HEK293T (cell line): ENCODE measurements at regions not wholly inside any gene's neighbourhood (a gene's known extent, or its start where the extent isn't known, plus 50 kb on each side); places are given as distances from the start of the nearest gene placed in this dataset.
"Not testable (repeated sequence)": the region's sequence is repeated elsewhere in the genome, so short reads cannot be mapped to it uniquely, and the experiment has no call there.

Source experiments
- BHLHE40 ChIP-seq: fragments of 450-650 bp; IDR thresholded peaks from 2 replicates; pipeline ENCODE4 v1.6.1; 2016; ENCODE audit warnings: mild to moderate bottlenecking, moderate library complexity, borderline replicate concordance
- CTBP1 ChIP-seq: fragments of 450-650 bp; IDR thresholded peaks from 2 replicates; pipeline ENCODE4 v1.6.1; 2016; ENCODE audit warnings: borderline replicate concordance
- FOXK2 ChIP-seq: fragments of 450-650 bp; IDR thresholded peaks from 2 replicates; pipeline ENCODE4 v1.6.1; 2016; ENCODE audit warnings: mild to moderate bottlenecking
- FOXM1 ChIP-seq: fragments of 450-650 bp; IDR thresholded peaks from 2 replicates; pipeline ENCODE4 v1.6.1; 2017; ENCODE audit warnings: mild to moderate bottlenecking, borderline replicate concordance
- HDGF ChIP-seq: fragments of 450-650 bp; IDR thresholded peaks from 2 replicates; pipeline ENCODE4 v1.6.1; 2017; ENCODE audit warnings: antibody characterized with exemption, borderline replicate concordance
- SP1 ChIP-seq: fragments of 450-650 bp; IDR thresholded peaks from 2 replicates; pipeline ENCODE4 v1.6.1; 2017
- SUZ12 ChIP-seq: fragments of 450-650 bp; IDR thresholded peaks from 2 replicates; pipeline ENCODE4 v1.6.1; 2016; ENCODE audit warnings: mild to moderate bottlenecking
- ZNF384 ChIP-seq: fragments of 450-650 bp; IDR thresholded peaks from 2 replicates; pipeline ENCODE4 v1.6.1; 2016

DNA sequence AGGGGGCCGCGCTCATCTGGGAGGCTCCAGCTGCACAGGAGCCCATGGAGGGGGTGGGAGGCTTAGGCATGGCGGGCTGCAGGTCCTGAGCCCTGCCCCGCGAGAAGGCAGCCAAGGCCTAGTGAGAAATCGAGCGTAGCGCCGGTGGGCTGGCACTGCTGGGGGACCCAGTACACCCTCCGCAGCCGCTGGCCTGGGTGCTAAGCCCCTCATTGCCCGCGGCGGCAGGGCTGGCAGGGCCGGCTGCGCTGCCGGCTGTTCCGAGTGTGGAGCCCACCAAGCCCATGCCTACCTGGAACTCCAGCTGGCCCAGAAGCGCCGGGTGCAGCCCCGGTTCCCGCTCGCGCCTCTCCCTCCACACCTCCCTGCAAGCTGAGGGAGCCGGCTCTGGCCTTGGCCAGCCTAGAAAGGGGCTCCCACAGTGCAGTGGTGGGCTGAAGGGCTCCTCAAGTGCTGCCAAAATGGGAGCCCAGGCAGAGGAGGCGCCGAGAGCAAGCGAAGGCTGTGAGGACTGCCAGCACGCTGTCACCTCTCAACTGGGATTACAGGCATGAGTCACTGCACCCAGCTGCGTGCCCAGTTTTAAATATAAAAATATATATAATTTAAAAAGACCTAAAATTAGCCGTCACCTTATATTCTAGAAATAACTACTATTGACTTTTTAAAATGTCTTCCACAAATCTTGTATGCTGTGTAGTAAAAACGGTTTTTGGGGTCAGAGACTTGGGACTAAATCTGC is 56.9 kb upstream of the GOT2 start:
- TF ChIP-seq BHLHE40, CTBP1, ZNF384, SP1, FOXK2, FOXM1, HDGF, SUZ12: not testable (repeated sequence)
